A549 (cell line): ENCODE measurements at regions not wholly inside any gene's neighbourhood (a gene's known extent, or its start where the extent isn't known, plus 50 kb on each side); places are given as distances from the start of the nearest gene placed in this dataset.

ENCODE experiments used
- EHMT2 ChIP-seq: fragments of 200-600 bp; sonication (generic); IDR thresholded peaks from 2 replicates; pipeline ENCODE4 v1.6.1; 2016; ENCODE audit warnings: antibody characterized with exemption, low read depth, mild to moderate bottlenecking, moderate library complexity
- EP300 ChIP-seq, 2 experiments: fragments of >200 bp; sonication (Bioruptor Twin); formaldehyde crosslinking; IDR thresholded peaks; 2 replicates in 1 of 2; 3 replicates in 1 of 2; pipeline ENCODE4 v1.6.1; 2016 to 2017
- JUNB ChIP-seq: fragments of >200 bp; sonication (Bioruptor Twin); formaldehyde crosslinking; IDR thresholded peaks from 2 replicates; pipeline ENCODE4 v1.6.1; 2016
- MAFK ChIP-seq: fragments of 450-650 bp; IDR thresholded peaks from 2 replicates; pipeline ENCODE4 v1.6.1; 2014; ENCODE audit not compliant: partially characterized antibody
- PHF8 ChIP-seq: fragments of 200-600 bp; sonication (generic); IDR thresholded peaks from 2 replicates; pipeline ENCODE4 v1.6.1; 2016; ENCODE audit warnings: low read depth, mild to moderate bottlenecking, antibody characterized with exemption, moderate library complexity, borderline replicate concordance
- POLR2AphosphoS2 ChIP-seq: conservative IDR thresholded peaks from 2 replicates; pipeline ENCODE4 v1.6.1; 2012; ENCODE audit warnings: low read length, improper control_type of control experiment, inconsistent platforms
- RFX5 ChIP-seq: fragments of 450-650 bp; IDR thresholded peaks from 2 replicates; pipeline ENCODE4 v1.7.1; 2014; ENCODE audit warnings: antibody characterized with exemption, mild to moderate bottlenecking, moderate library complexity
- SMC3 ChIP-seq: fragments of >200 bp; sonication (Bioruptor Twin); formaldehyde crosslinking; IDR thresholded peaks from 3 replicates; pipeline ENCODE4 v1.6.1; 2018; ENCODE audit warnings: inconsistent platforms
- ZNF302 ChIP-seq: fragments of 250-450 bp; sonication (Bioruptor Pico); IDR thresholded peaks from 2 replicates; pipeline ENCODE4 v1.9.0; 2021; ENCODE audit warnings: inconsistent platforms, mild to moderate bottlenecking, moderate library complexity
- TF ChIP-seq, protein P1 (sequence below): fragments of >200 bp; sonication (Bioruptor Twin); formaldehyde crosslinking; IDR thresholded peaks from 3 replicates; pipeline ENCODE4 v1.5.1; 2016
- TF ChIP-seq, protein P2 (sequence below): fragments of 200-600 bp; sonication (generic); IDR thresholded peaks from 2 replicates; pipeline ENCODE4 v1.6.1; 2016; ENCODE audit warnings: antibody characterized with exemption, mild to moderate bottlenecking, moderate library complexity
- TF ChIP-seq, protein P3 (sequence below): fragments of 250-450 bp; sonication (Bioruptor Pico); IDR thresholded peaks from 2 replicates; pipeline ENCODE4 v1.5.0; 2020; ENCODE audit warnings: low read depth, mild to moderate bottlenecking, moderate library complexity
- TF ChIP-seq, protein P4 (sequence below): IDR thresholded peaks from 2 replicates; pipeline ENCODE4 v1.6.1; 2012

DNA sequence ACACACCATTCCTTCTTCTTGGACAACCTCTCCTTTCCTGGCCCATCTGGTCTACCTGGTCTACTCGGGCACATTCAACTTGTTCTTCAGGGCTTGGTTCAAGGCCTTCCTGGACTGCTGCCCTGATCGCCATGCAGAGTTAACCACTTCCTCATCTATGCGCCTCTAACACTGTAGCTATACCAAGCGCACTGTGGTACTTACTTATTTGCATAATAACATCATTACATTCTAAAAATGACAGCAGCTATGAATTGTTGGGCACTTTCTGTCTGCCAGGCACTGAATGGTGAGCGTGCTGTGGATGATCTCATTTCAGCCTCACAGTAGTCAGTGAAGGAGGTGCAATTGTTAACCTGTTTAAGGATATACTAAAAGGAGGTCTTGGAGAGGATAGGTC is 66.9 kb upstream of the SDK2 start:
- TF ChIP-seq SMC3 (no peak), JUNB (no peak), PHF8 (no peak), POLR2AphosphoS2 (no peak), RFX5 (no peak), EP300 (IDR thresholded peaks at IDR 0.05) (no peak), ZNF302 (no peak), EHMT2 (no peak), MAFK (no peak)
- TF ChIP-seq, protein P1, sequence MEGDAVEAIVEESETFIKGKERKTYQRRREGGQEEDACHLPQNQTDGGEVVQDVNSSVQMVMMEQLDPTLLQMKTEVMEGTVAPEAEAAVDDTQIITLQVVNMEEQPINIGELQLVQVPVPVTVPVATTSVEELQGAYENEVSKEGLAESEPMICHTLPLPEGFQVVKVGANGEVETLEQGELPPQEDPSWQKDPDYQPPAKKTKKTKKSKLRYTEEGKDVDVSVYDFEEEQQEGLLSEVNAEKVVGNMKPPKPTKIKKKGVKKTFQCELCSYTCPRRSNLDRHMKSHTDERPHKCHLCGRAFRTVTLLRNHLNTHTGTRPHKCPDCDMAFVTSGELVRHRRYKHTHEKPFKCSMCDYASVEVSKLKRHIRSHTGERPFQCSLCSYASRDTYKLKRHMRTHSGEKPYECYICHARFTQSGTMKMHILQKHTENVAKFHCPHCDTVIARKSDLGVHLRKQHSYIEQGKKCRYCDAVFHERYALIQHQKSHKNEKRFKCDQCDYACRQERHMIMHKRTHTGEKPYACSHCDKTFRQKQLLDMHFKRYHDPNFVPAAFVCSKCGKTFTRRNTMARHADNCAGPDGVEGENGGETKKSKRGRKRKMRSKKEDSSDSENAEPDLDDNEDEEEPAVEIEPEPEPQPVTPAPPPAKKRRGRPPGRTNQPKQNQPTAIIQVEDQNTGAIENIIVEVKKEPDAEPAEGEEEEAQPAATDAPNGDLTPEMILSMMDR = no peak
- TF ChIP-seq, protein P2, sequence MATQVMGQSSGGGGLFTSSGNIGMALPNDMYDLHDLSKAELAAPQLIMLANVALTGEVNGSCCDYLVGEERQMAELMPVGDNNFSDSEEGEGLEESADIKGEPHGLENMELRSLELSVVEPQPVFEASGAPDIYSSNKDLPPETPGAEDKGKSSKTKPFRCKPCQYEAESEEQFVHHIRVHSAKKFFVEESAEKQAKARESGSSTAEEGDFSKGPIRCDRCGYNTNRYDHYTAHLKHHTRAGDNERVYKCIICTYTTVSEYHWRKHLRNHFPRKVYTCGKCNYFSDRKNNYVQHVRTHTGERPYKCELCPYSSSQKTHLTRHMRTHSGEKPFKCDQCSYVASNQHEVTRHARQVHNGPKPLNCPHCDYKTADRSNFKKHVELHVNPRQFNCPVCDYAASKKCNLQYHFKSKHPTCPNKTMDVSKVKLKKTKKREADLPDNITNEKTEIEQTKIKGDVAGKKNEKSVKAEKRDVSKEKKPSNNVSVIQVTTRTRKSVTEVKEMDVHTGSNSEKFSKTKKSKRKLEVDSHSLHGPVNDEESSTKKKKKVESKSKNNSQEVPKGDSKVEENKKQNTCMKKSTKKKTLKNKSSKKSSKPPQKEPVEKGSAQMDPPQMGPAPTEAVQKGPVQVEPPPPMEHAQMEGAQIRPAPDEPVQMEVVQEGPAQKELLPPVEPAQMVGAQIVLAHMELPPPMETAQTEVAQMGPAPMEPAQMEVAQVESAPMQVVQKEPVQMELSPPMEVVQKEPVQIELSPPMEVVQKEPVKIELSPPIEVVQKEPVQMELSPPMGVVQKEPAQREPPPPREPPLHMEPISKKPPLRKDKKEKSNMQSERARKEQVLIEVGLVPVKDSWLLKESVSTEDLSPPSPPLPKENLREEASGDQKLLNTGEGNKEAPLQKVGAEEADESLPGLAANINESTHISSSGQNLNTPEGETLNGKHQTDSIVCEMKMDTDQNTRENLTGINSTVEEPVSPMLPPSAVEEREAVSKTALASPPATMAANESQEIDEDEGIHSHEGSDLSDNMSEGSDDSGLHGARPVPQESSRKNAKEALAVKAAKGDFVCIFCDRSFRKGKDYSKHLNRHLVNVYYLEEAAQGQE = no peak
- TF ChIP-seq, protein P3, sequence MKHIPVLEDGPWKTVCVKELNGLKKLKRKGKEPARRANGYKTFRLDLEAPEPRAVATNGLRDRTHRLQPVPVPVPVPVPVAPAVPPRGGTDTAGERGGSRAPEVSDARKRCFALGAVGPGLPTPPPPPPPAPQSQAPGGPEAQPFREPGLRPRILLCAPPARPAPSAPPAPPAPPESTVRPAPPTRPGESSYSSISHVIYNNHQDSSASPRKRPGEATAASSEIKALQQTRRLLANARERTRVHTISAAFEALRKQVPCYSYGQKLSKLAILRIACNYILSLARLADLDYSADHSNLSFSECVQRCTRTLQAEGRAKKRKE (CRISPR knock-in tag) = no peak
- TF ChIP-seq, protein P4, sequence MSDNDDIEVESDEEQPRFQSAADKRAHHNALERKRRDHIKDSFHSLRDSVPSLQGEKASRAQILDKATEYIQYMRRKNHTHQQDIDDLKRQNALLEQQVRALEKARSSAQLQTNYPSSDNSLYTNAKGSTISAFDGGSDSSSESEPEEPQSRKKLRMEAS = no peak
